KOPT-K1 (cell line): ENCODE measurements at regions not wholly inside any gene's neighbourhood (a gene's known extent, or its start where the extent isn't known, plus 50 kb on each side); places are given as distances from the start of the nearest gene placed in this dataset.
"Not testable (repeated sequence)": the region's sequence is repeated elsewhere in the genome, so short reads cannot be mapped to it uniquely, and the experiment has no call there.

Source experiments
- H3K27ac ChIP-seq: fragments of 200-600 bp; sonication (generic); 2 replicates; pipeline ENCODE4 v1.5.1; 2016; ENCODE audit warnings: antibody characterized with exemption, mild to moderate bottlenecking, low read depth, low read length; ENCODE audit not compliant: poor library complexity, severe bottlenecking
- H3K36me3 ChIP-seq: fragments of 200-600 bp; sonication (generic); 2 replicates; pipeline ENCODE4 v1.5.1; 2017; ENCODE audit warnings: antibody characterized with exemption, mild to moderate bottlenecking, low read length, moderate library complexity; ENCODE audit not compliant: insufficient read depth
- H3K9me3 ChIP-seq: fragments of 200-600 bp; sonication (generic); 2 replicates; pipeline ENCODE4 v1.5.1; 2017; ENCODE audit warnings: antibody characterized with exemption, low read length, mild to moderate bottlenecking; ENCODE audit not compliant: insufficient read depth, poor library complexity, severe bottlenecking

DNA sequence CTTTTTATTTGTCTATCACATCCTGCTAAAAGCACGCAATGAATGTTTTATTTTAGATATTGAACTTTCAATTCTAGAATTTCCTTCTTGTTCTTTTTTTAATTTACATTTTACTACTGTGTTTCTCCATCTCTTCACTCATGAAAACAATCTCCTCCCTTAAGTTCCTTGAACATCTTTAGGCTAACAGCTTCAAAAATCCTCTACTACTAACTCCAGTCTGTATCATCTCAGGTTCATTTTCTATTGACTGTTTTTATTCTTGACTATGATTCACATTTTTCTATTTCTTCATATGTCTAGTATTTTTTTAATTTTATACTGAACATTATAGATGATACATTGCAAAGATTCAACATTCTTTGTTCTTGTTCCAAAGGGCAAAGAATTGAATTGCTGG lies 79.2 kb upstream of the NCK2 start:
- H3K9me3 ChIP-seq = peaks cover 28% of the 10 kb centered on the region
- H3K36me3 ChIP-seq = no peaks in the 10 kb centered on the region
- no peak overlapping the region for H3K27ac ChIP-seq

DNA sequence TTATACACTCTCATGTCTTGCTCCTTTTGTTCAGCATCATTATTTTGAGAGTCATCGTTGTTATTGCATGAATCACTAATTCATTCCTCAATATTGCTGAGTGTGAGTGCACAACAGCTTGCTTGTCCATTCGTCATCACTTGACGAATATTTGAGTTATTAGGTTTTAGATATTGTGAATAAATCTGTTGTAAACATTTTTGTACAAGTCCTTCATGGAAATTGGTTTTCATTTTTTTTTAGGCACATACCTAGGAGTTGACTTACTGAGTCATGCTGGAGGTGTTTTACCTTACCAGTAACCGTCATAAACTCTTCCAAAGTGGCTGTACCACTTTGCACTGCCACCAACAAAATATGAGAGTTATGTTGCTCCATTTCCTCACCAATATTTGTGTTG lies 84.2 kb upstream of the NCK2 start:
- Histone ChIP-seq H3K9me3 (peaks cover 9% of the 10 kb centered on the region), H3K27ac (no peak overlapping the region), H3K36me3 (no peaks in the 10 kb centered on the region)

DNA sequence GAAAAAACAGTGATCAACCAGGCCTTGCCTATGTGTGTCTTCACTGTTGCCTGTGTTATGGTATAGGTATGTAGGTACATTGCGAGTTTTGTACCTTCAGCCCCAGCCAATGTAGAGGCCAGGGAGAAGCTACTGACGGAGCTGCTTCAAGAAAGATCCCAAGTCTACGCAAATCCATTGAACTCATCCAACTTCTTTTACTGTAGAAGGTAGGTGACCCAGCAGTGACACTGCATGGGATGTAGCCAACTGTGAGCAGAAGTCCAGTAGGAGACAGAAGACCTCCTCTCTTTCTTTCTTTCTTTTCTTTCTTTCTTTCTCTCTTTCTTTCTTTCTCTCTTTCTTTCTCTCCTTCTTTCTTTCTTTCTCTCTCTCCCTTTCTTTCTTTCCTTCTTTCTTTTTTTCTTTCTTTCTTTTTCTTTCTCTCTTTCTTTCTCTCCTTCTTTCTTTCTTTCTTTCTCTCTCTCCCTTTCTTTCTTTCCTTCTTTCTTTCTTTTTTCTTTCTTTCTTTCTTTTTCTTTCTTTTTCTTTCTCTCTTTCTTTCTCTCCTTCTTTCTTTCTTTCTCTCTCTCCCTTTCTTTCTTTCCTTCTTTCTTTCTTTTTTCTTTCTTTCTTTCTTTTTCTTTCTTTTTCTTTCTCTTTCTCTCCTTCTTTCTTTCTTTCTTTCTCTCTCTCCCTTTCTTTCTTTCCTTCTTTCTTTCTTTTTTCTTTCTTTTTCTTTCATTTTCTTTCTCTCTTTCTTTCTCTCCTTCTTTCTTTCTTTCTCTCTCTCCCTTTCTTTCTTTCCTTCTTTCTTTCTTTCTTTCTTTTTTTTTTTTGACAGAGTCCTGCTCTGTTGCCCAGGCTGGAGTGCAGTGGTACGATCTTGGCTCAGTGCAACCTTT lies 88.7 kb upstream of the NCK2 start:
- H3K36me3 ChIP-seq, H3K27ac ChIP-seq, H3K9me3 ChIP-seq: not testable (repeated sequence)

DNA sequence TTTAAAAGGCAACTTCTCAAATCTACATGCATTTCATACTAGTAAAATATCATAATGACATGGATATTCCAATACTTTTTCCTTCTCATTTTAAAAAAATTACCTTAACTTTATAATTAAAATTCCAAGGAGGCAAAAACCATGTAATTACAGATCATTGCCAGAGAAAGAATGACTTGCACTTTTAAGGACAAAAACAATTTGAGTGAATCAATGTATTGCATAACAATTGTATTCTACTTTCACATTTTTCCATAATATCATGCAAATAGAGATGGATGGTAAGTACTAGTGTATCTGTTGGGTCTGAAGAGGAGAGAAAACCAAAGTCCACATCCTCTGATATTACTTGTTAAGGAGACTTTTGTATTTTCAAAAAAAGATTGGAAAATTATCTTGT lies 89.5 kb upstream of the NCK2 start:
- Histone ChIP-seq H3K27ac (no peak overlapping the region), H3K36me3 (no peaks in the 10 kb centered on the region), H3K9me3 (no peaks in the 10 kb centered on the region)

DNA sequence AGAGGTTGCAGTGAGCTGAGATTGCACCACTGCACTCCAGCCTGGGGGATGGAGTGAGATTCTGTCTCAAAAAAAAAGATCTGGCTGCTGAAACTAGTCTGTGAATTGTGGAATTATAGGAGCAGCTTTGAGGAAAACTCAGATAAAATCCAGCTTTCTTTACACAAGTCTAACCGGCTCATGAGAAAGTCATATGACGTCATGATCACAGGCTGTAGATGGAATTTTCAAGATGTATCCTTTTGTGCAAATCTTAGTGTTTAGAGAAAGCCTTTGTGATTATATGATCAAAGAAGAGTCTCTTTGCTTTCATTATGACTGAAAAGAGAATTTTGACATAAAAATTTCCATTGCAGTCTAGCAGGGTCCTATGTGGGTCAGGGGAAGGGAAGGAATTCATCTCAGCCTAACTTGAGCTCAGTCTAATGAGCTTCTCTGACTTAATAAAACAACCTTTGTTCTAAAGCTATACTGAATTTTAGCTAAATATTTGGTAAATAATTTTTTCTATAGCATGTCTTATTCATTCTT lies 90.2 kb upstream of the NCK2 start:
- Histone ChIP-seq H3K9me3 (no peaks in the 10 kb centered on the region), H3K36me3 (no peaks in the 10 kb centered on the region), H3K27ac (no peak overlapping the region)

DNA sequence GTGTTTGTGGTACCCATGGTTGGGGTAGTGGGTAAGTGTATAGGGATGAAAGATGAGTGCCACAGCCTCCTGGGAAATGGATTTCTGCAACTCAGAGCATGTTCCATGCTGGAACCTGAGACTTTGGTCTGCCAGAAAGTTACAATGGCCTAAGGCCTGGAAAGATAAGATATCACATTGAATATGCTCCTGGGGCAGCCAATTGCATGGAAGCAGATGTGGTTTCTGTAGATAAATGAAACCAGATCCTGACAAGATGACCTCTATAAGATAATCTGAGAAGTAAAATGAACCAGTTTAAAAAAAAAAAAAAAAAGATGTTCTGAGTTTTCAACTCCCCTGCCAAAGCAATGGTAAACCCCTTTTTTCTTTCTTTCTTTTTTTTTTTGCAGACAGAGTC lies 91.4 kb upstream of the NCK2 start:
- H3K27ac ChIP-seq = no peak overlapping the region
- H3K9me3 ChIP-seq = no peaks in the 10 kb centered on the region
- no peaks in the 10 kb centered on the region for H3K36me3 ChIP-seq

DNA sequence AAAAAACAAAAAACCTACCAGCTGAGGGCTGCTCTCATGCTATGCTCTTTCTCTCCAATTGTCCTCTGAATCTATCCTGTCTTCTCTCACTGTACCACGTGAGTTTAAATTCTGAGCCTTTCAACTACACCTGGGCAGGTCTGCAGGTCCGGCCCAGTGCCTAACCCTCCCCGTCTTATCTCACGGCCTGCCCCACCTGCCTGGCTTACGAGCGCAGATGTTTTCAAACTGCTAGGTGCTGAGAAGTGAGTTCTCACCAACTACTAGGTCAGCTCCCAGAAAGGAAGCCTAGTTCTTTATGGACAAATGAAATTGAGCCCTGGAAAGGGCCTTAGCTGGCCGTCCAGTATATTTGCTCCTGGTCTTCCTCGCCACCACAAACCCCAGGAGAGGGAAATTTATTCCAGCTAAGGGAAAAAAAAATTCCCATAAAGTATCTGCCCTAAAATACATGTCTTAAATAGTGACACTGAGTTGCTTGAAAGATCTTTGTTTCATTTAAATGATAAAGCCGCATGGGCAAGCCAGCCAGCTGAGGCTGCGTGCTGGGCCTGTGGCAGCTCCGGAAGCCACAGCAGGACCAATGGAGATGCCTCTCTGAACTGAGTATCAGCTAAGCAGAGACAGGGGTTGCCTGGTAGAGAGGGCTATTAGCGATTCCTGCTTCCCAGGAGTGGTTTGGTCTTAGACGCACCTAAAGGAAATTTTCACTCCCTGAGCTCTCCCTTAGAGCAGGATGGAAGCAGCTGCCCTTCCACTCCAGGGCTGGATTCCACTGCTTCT lies 92.5 kb upstream of the NCK2 start:
- Histone ChIP-seq H3K36me3 (no peaks in the 10 kb centered on the region), H3K9me3 (no peaks in the 10 kb centered on the region), H3K27ac (no peak overlapping the region)

DNA sequence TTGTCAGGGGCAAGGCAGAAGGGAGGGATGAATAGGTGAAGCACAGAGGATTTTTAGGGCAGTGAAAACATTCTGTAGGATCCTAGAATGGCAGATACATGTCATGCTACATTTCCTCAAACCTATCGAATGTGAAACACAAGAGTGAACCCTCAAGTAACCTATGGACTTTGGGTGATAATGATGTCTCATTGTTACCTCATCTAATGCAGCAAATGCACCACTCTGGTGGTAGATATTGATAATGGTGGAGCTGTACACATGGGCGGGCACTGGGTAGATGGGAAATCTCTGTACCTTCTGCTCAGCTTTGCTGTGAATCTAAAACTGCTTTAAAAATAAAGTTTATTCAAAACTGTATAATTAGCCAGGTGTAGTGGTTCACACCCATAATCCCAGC lies 95.2 kb upstream of the NCK2 start:
- H3K27ac ChIP-seq = no peak overlapping the region
- no peaks in the 10 kb centered on the region for H3K9me3 ChIP-seq
- H3K36me3 ChIP-seq = no peaks in the 10 kb centered on the region

DNA sequence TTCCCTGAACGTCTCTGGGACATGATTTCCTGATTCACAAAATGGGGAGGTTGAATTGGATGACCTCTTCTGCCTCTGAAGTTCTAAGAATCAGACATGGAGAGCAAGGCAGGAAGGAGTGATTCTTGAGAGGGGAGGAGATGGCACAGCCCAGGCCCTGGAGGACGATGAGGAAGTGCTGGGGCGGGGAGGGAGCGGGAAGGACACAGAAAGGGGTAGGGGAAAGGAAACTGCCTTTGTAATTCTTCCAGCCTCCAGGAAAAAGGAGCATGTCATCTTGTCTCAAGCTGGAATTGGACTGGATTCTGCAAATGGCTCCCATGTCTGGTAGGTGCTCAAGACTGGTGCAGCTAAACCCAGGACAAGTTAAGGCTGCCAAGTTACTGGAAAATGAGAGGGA lies 97.0 kb upstream of the NCK2 start:
- H3K27ac ChIP-seq = no peak overlapping the region
- H3K36me3 ChIP-seq = no peaks in the 10 kb centered on the region
- H3K9me3 ChIP-seq = no peaks in the 10 kb centered on the region

DNA sequence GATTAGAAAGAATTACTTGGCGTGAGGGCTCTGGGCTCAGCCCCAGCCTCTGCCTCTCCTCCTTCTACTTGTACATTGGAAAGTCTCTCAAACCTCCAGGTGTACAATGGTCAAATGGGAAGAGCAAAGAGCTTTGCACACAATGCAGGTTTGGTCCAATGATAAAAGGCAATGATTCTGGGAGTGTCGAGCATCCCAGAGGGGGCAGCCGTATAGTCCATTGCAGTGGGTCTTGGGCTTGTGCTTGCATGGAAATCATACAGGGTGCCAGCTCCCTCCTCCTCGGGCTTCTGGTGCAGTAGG lies 98.0 kb upstream of the NCK2 start:
- no peaks in the 10 kb centered on the region for H3K9me3 ChIP-seq
- no peak overlapping the region for H3K27ac ChIP-seq
- no peaks in the 10 kb centered on the region for H3K36me3 ChIP-seq

DNA sequence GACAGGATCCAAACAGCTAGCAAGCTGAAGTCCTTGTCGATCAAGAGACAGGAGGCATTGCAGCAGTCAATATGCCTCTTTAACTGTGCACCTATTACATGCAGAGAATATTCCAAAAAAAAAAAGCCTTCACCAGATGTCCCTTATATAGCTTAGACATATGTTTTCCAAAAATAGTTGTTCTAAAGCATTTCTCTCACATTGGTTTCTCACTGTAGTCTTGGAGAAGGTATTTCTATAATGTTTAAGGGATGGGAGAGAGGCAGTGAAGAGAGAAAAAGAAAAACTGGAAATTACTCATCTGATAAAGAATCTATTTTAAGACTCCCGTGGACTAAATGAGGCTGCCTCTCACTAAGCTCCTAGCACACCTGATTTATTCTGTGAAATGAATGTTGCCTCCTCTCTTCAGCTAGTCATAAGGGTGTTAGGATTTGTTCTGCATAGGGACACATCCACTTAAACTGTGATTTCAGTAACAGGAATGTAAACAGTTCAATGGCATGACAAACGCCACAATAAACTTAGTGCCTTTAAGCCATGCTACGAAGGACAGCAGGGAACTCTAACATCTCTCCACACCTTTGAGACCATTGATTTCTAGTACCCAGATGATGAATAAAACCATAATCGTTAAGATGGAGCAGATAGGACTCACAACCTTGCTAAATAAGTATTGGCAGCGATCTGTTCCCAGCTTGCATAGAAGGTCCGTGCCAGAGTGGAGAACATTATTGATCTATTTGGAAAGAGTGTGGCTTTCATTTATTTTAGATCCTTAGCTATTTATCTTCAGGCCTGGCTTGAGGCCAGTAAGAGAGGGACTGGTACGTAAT lies 98.6 kb upstream of the NCK2 start:
- Histone ChIP-seq H3K27ac (no peak overlapping the region), H3K36me3 (no peaks in the 10 kb centered on the region), H3K9me3 (no peaks in the 10 kb centered on the region)

DNA sequence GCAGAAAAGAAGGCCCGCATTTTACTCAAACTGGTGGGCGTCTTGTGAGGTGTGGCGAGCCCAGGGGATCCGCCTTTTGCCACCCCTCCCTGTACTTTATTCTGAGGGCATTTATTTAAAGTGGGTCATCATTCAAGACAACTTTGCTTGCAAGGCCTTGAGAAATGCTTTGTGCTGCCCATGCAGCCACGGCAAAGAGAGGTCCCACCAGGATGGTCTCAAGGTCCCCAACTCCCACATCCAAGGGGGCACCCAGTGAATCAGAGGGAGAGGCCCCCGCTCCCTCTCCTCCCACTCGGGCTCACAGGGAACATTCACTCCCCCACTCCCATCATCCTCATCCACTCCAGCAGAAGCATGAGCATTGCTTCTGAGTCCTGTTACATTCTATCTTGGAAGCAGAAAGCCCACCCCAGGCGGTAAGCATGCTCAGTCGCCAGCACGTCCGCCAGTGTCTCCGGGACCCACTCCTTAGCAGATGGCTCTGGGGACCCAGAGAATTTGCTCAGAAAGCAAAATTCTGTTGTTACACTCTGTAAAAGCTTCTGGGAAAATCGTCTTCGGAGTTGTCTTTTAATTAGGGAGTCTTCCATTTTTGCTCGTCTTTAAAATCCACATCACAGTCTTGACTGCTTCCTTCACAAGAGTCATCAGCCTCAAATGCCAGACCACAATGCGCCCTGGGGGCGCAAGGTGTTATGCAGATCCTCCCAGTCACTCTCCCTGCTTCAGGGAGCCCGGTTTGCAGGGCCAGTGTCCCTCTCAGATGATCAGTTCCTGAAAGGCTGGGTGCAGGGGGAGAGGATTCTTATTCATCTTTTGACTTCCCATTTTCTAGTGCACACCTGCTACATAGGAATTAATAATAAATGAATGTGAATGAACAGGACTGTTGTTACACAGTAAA lies 99.4 kb upstream of the NCK2 start:
- Histone ChIP-seq H3K9me3 (no peaks in the 10 kb centered on the region), H3K36me3 (no peaks in the 10 kb centered on the region), H3K27ac (no peak overlapping the region)

DNA sequence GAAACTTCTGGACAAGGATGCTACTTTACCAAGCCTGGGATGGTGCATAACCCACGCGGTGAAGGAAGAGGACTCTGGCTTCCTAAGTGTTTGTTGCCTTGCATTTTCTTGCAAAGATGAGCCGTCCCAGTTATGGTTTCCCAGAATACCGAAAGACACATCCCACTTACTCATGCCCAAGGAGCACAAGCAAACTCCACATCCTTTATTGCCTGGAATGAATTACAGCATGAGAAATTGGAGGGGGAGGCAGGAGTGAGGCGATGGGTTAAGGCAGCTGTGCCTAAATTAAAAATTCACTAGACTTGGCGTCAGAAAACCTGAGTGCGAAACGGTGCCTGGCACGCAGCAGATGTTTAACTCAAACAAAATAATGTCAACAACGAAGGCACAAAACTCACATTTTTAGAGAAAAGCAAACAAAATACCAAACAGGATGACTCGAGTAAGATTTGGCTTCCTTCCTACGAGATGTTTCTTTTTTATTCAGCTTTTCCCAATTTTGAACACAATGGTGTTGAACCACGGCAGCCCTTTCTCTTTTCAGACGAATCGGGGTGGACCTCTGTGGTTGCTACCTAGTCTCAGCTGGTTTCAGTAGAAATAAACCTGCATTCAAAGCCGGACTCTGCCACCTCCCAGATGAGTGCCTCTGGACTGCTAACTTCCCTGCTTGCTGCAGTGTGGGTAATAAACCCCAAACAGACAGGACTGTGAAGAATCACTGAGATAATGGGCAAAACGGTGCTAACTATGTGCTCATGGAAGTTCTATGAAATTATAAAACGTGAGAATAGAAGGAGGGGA lies 100.3 kb upstream of the NCK2 start:
- Histone ChIP-seq H3K9me3 (no peaks in the 10 kb centered on the region), H3K36me3 (no peaks in the 10 kb centered on the region), H3K27ac (no peak overlapping the region)
